Testis (tissue), 2 donors: ENCODE measurements at regions not wholly inside any gene's neighbourhood (a gene's known extent, or its start where the extent isn't known, plus 50 kb on each side); places are given as distances from the start of the nearest gene placed in this dataset.

Experiments
- DNase-seq: peaks from one replicate; pipeline ENCODE4 v3.0.0-alpha.2; 2019
- H3K27ac ChIP-seq, 2 donors: fragments of 200-600 bp; sonication (generic); one replicate each; pipeline ENCODE4 v1.5.1; 2019
- H3K27me3 ChIP-seq: fragments of 200-600 bp; sonication (generic); one replicate; pipeline ENCODE4 v1.5.1; 2019
- H3K36me3 ChIP-seq: fragments of 200-600 bp; sonication (generic); one replicate; pipeline ENCODE4 v1.5.1; 2017; ENCODE audit warnings: low read depth; ENCODE audit errors: missing control alignments
- H3K4me1 ChIP-seq: fragments of 200-600 bp; sonication (generic); one replicate; pipeline ENCODE4 v1.5.1; 2019
- H3K4me3 ChIP-seq, 2 donors: fragments of 200-600 bp; sonication (generic); one replicate each; pipeline ENCODE4 v1.5.1; 2017 to 2019
- H3K9me3 ChIP-seq: fragments of 200-600 bp; sonication (generic); one replicate; pipeline ENCODE4 v1.5.1; 2017
- CTCF ChIP-seq, 3 experiments: fragments of 450-650 bp in 2 of 3; fragments of 200-600 bp in 1 of 3; sonication (generic) in 1 of 3; IDR thresholded peaks; one replicate each; pipeline ENCODE4 v1.5.1; 2016 to 2019; ENCODE audit warnings: antibody characterized with exemption in 3 of 3, mild to moderate bottlenecking in 2 of 3, moderate library complexity in 1 of 3
- POLR2A ChIP-seq: fragments of 450-650 bp; IDR thresholded peaks from one replicate; pipeline ENCODE4 v1.6.1; 2017; ENCODE audit warnings: antibody characterized with exemption, mild to moderate bottlenecking, moderate library complexity
- WGBS, 2 donors: methylation state at CpG; one replicate each; pipeline ENCODE4 v1.1.5; 2018; 5-methylcytosine and 5-hydroxymethylcytosine counted together
- intact Hi-C: fragments of 100-400 bp; cut with DNase I; formaldehyde crosslinking; loops from one replicate; pipeline ENCODE4 v1.15.1; 2023; ENCODE audit warnings: low total_unique reads

DNA sequence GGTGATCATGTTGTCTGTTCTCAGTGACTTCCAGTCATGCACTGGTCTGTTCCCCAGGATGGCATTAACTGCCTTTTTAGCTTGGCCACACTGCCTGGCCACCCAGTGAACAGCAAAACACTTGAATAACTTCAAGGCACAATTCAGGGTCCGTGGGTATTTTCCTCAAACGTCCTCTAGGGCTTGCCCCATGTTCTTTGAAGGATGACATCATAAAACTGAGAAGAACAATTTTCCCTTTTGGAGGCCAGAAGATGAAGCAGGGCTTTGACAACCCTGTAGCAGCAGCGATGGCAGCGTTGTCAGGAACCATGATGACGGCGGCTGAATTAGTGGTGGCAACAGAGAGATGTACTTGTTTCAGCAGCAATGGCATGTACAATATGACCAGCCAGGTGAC is 465.9 kb upstream of the ONECUT1 start:
- TF ChIP-seq POLR2A, result no peak
- TF ChIP-seq CTCF (IDR thresholded peaks at IDR 0.05), result no peak
- H3K27me3 ChIP-seq, result no peaks in the 10 kb centered on the region
- no peaks in the 10 kb centered on the region for H3K36me3 ChIP-seq
- H3K4me3 ChIP-seq, result no peak overlapping the region
- DNase-seq, result no peak
- no peak overlapping the region for H3K27ac ChIP-seq
- WGBS, 2 donors, result 75 to 79% methylated on average over 6 of the region's 6 CpGs
- no peaks in the 10 kb centered on the region for H3K9me3 ChIP-seq
- H3K4me1 ChIP-seq, result no peaks in the 10 kb centered on the region
- intact Hi-C loops, result no loop called here

GRCh38 chr15:53251996-53252395 is 461.9 kb upstream of the ONECUT1 start:
- intact Hi-C loops, result no loop called here
- DNase-seq, result no peak
- Histone ChIP-seq H3K4me3 (no peak overlapping the region), H3K27me3 (no peaks in the 10 kb centered on the region), H3K4me1 (no peaks in the 10 kb centered on the region), H3K36me3 (no peaks in the 10 kb centered on the region), H3K27ac (no peak overlapping the region), H3K9me3 (no peaks in the 10 kb centered on the region)
- WGBS, 2 donors, result 50 to 75% methylated on average over 8 of the region's 8 CpGs
- TF ChIP-seq POLR2A (no peak), CTCF (IDR thresholded peaks at IDR 0.05) (no peak)

GRCh38 chr15:53251523-53251922 is 461.4 kb upstream of the ONECUT1 start:
- Histone ChIP-seq H3K9me3 (no peaks in the 10 kb centered on the region), H3K27me3 (no peaks in the 10 kb centered on the region), H3K4me1 (no peaks in the 10 kb centered on the region), H3K27ac (no peak overlapping the region), H3K4me3 (no peak overlapping the region), H3K36me3 (no peaks in the 10 kb centered on the region)
- DNase-seq, result no peak
- intact Hi-C loops, result no loop called here
- TF ChIP-seq POLR2A (no peak), CTCF (IDR thresholded peaks at IDR 0.05) (no peak)
- 69 to 71% methylated on average over 2 of the region's 2 CpGs for WGBS, 2 donors

DNA sequence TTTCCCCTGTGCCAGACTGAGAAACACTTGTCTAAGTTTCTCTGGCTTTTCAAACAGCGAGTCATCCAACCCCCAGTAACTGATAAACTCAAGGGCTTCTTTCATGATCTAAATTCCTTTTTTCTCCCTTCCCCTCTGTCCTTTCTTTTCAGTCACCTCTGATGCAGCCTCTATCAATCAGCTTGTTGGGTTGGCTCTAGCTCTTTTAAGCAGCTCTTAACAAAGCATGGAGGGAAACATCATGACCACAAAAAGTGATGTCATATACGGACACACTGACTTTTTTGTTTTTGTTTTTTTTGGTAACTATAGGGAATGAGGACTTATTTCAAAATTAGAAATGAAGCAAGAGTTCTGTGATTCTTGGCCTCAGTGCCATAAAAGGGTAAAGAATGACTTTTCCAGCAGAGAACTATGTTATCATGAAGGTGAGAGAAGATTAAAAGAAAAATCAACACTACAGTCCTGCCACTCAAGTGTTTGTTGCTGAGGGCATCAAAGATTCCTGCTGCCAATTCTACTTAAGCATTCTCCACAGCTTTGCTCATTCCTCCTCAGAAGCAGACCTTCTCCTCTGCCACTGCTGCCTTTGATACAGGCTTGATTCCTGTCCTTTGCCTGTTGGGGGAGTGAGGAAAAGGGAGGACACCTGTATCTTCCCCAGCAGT is 457.0 kb upstream of the ONECUT1 start:
- Histone ChIP-seq H3K27me3 (no peaks in the 10 kb centered on the region), H3K4me3 (no peak overlapping the region), H3K27ac (no peak overlapping the region), H3K36me3 (no peaks in the 10 kb centered on the region), H3K4me1 (no peaks in the 10 kb centered on the region), H3K9me3 (no peaks in the 10 kb centered on the region)
- 70 to 84% methylated on average over 2 of the region's 2 CpGs for WGBS, 2 donors
- intact Hi-C loops, result no loop called here
- no peak for TF ChIP-seq CTCF (IDR thresholded peaks at IDR 0.05)
- DNase-seq, result no peak

DNA sequence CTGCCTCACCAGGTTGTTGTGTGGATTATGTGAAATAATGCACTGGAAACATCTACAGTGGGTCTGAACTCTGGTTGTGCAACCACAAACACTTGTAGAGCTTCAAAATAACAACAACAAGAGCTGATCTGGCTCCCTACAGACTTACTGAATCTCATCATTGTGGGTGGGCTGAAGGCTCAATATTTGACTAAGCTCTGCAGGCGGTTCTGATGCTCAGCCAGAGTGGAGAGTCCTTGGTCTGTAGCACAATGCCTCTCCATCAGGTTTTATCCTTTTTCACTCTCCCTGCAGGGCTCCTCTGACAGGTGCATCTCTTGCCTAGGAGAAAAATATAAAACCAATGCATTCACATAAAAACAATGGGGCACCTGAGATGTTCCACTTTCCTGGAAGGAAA is 456.3 kb upstream of the ONECUT1 start:
- 77 to 88% methylated on average over 1 of the region's 1 CpG for WGBS, 2 donors
- no peak for TF ChIP-seq CTCF (IDR thresholded peaks at IDR 0.05)
- TF ChIP-seq POLR2A, result no peak
- H3K9me3 ChIP-seq, result no peaks in the 10 kb centered on the region
- no peak overlapping the region for H3K27ac ChIP-seq
- no peaks in the 10 kb centered on the region for H3K36me3 ChIP-seq
- no peaks in the 10 kb centered on the region for H3K27me3 ChIP-seq
- intact Hi-C loops, result no loop called here
- no peaks in the 10 kb centered on the region for H3K4me1 ChIP-seq
- no peak overlapping the region for H3K4me3 ChIP-seq
- no peak for DNase-seq
